ENCODE measurements at regions not wholly inside any gene's neighbourhood (a gene's known extent, or its start where the extent isn't known, plus 50 kb on each side); places are given as distances from the start of the nearest gene placed in this dataset.

DNA sequence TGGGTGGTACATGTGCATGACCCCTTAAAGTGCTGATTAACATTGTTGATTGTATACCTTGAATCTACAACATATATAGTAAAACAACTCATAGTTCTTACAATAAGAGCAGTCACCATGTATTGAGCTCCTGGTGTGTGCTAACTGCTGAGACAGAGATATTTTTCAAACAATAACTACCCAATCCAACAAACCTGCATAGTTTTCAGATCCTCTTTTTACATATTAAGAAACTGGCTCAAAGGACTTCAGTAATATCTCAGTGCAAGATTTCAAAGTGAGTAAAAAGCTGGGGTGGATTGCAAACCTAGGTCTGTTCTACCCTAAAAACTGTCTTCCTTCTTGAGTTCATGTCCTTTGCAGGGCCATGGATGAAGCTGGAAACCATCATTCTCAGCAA, 272.2 kb downstream of the SNX13 start:
- ChIA-PET POLR2A (no interaction called here), RAD21 (ENCODE audit: low non-redundant PET in 1 of 2, low total read pairs in 2 of 2, uncharacterized antibody in 2 of 2, unreplicated experiment in 2 of 2) (interaction anchor here in 1 of 2 experiments (0.7 kb wide), 1 partner anchor 688 kb away, joined by 3 read pairs; no protein-coding TSS in a partner anchor), CTCF (no interaction called here)
- TF ChIP-seq SP1 (IDR thresholded peaks at IDR 0.05; ENCODE audit: low read depth): no peak
- no peak overlapping the region for H3K4me2 ChIP-seq (ENCODE audit: low read length)
- H3K4me3 ChIP-seq (replicated peaks in 1 of 2; ENCODE audit: low read depth in 1 of 2, low read length in 2 of 2): no peak overlapping the region
- no TSS peak for BruUV-seq (replicated peaks)
- no peaks in the 10 kb centered on the region for H3K9me2 ChIP-seq (ENCODE audit: insufficient read depth)
- intact Hi-C loops (cut with micrococcal nuclease): no loop called here
- DNase-seq (ENCODE audit: low read depth, low spot score) (no peak), ATAC-seq (no peak)
- peaks cover under 1 to 1% of the 10 kb centered on the region in 2 experiments; a peak in 1 of 4 replicates for H3K4me1 ChIP-seq (ENCODE audit: control insufficient read depth in 1 of 2, insufficient read depth in 2 of 2, low read length in 2 of 2)
- H3K27ac ChIP-seq (ENCODE audit: low read depth, low read length): no peak overlapping the region
- H3K9ac ChIP-seq (ENCODE audit: low read length): no peak overlapping the region
- H2AFZ ChIP-seq (ENCODE audit: low read depth, low read length, poor library complexity, severe bottlenecking): no peak overlapping the region
- H4K20me1 ChIP-seq (ENCODE audit: insufficient read depth): no peaks in the 10 kb centered on the region
- no peaks in the 10 kb centered on the region for H3K36me3 ChIP-seq (ENCODE audit: control insufficient read depth in 1 of 2, insufficient read depth in 2 of 2, low read length in 2 of 2)
- no peaks in the 10 kb centered on the region for H3K27me3 ChIP-seq (ENCODE audit: insufficient read depth, low read length)
- H3K9me3 ChIP-seq (ENCODE audit: control insufficient read depth in 1 of 2, insufficient read depth in 1 of 2, low read depth in 1 of 2, low read length in 2 of 2): no peaks in the 10 kb centered on the region
- no peaks in the 10 kb centered on the region for H3K79me2 ChIP-seq (ENCODE audit: insufficient read depth, low read length)

DNA sequence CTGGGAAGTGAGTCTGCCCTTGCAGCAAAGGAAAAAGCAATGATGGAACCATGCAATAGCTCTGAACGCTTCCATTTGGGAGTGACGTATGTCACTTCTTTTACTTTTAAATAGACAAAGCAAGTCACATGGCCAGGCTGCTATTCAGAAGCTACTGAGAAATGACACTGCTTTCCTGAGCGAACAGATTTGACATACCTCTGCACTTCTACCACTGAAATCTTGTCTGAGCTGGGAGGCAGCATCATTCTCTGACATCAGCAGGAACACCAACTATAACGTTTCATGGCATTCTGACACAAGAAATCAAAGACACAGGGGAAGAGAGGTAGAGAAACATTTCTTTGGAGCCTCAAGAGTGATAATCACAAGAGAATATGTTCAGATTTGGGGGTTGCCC, 271.1 kb downstream of the SNX13 start:
- H3K4me3 ChIP-seq (replicated peaks in 1 of 2; ENCODE audit: low read depth in 1 of 2, low read length in 2 of 2): no peak overlapping the region
- no peak overlapping the region for H3K4me2 ChIP-seq (ENCODE audit: low read length)
- H3K27me3 ChIP-seq (ENCODE audit: insufficient read depth, low read length): no peaks in the 10 kb centered on the region
- ATAC-seq (no peak), DNase-seq (ENCODE audit: low read depth, low spot score) (no peak)
- H2AFZ ChIP-seq (ENCODE audit: low read depth, low read length, poor library complexity, severe bottlenecking): no peak overlapping the region
- H3K27ac ChIP-seq (ENCODE audit: low read depth, low read length): no peak overlapping the region
- H3K9me2 ChIP-seq (ENCODE audit: insufficient read depth): no peaks in the 10 kb centered on the region
- no peak overlapping the region for H3K9ac ChIP-seq (ENCODE audit: low read length)
- TF ChIP-seq, protein P1, sequence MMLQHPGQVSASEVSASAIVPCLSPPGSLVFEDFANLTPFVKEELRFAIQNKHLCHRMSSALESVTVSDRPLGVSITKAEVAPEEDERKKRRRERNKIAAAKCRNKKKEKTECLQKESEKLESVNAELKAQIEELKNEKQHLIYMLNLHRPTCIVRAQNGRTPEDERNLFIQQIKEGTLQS (IDR thresholded peaks at IDR 0.05): no peak
- TF ChIP-seq RAD21 (IDR thresholded peaks at IDR 0.05; ENCODE audit: low read depth) (no peak), ELF1 (IDR thresholded peaks at IDR 0.05; ENCODE audit: borderline replicate concordance, low read depth) (no peak), YY1 (IDR thresholded peaks at IDR 0.05; ENCODE audit: extremely low read depth, insufficient replicate concordance, low read depth, low read length) (no peak), EZH2phosphoT487 (IDR thresholded peaks at IDR 0.05; ENCODE audit: borderline replicate concordance) (no peak), FOSL1 (IDR thresholded peaks at IDR 0.05; ENCODE audit: low read depth) (no peak), SRF (IDR thresholded peaks at IDR 0.05; ENCODE audit: low read depth) (no peak), EGR1 (IDR thresholded peaks at IDR 0.05; ENCODE audit: low read depth) (no peak), SIN3A (IDR thresholded peaks at IDR 0.05; ENCODE audit: low read depth) (no peak), ZFX (IDR thresholded peaks at IDR 0.05) (no peak), CBX3 (IDR thresholded peaks at IDR 0.05; ENCODE audit: low read depth) (no peak), ZNF274 (IDR thresholded peaks at IDR 0.05; ENCODE audit: low read depth, low read length) (no peak), POLR2AphosphoS5 (IDR thresholded peaks at IDR 0.05; ENCODE audit: low read depth, low read length) (no peak), JUND (IDR thresholded peaks at IDR 0.05) (no peak), CEBPB (IDR thresholded peaks at IDR 0.05; ENCODE audit: low read depth) (no peak), POLR2A (IDR thresholded peaks at IDR 0.05; ENCODE audit: borderline replicate concordance, extremely low read depth, insufficient read depth, insufficient read length) (no peak), SP1 (IDR thresholded peaks at IDR 0.05; ENCODE audit: low read depth) (no peak), TCF7L2 (IDR thresholded peaks at IDR 0.05; ENCODE audit: borderline replicate concordance, extremely low read depth, insufficient read depth, insufficient read length) (no peak)
- TF ChIP-seq, protein P2, sequence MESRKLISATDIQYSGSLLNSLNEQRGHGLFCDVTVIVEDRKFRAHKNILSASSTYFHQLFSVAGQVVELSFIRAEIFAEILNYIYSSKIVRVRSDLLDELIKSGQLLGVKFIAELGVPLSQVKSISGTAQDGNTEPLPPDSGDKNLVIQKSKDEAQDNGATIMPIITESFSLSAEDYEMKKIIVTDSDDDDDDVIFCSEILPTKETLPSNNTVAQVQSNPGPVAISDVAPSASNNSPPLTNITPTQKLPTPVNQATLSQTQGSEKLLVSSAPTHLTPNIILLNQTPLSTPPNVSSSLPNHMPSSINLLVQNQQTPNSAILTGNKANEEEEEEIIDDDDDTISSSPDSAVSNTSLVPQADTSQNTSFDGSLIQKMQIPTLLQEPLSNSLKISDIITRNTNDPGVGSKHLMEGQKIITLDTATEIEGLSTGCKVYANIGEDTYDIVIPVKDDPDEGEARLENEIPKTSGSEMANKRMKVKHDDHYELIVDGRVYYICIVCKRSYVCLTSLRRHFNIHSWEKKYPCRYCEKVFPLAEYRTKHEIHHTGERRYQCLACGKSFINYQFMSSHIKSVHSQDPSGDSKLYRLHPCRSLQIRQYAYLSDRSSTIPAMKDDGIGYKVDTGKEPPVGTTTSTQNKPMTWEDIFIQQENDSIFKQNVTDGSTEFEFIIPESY (IDR thresholded peaks at IDR 0.05; ENCODE audit: extremely low read depth, insufficient replicate concordance, low read length): no peak
- TF ChIP-seq, protein P3, sequence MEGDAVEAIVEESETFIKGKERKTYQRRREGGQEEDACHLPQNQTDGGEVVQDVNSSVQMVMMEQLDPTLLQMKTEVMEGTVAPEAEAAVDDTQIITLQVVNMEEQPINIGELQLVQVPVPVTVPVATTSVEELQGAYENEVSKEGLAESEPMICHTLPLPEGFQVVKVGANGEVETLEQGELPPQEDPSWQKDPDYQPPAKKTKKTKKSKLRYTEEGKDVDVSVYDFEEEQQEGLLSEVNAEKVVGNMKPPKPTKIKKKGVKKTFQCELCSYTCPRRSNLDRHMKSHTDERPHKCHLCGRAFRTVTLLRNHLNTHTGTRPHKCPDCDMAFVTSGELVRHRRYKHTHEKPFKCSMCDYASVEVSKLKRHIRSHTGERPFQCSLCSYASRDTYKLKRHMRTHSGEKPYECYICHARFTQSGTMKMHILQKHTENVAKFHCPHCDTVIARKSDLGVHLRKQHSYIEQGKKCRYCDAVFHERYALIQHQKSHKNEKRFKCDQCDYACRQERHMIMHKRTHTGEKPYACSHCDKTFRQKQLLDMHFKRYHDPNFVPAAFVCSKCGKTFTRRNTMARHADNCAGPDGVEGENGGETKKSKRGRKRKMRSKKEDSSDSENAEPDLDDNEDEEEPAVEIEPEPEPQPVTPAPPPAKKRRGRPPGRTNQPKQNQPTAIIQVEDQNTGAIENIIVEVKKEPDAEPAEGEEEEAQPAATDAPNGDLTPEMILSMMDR (IDR thresholded peaks at IDR 0.05 in 2 of 3, conservative IDR thresholded peaks at IDR 0.05 in 1 of 3; ENCODE audit: borderline replicate concordance in 1 of 3, insufficient read depth in 1 of 3, low read depth in 2 of 3, low read length in 2 of 3): no peak
- ChIA-PET CTCF (no interaction called here), POLR2A (no interaction called here), RAD21 (ENCODE audit: low non-redundant PET in 1 of 2, low total read pairs in 2 of 2, uncharacterized antibody in 2 of 2, unreplicated experiment in 2 of 2) (no interaction called here)
- no peaks in the 10 kb centered on the region for H3K4me1 ChIP-seq (ENCODE audit: control insufficient read depth in 1 of 2, insufficient read depth in 2 of 2, low read length in 2 of 2)
- no peaks in the 10 kb centered on the region for H3K9me3 ChIP-seq (ENCODE audit: control insufficient read depth in 1 of 2, insufficient read depth in 1 of 2, low read depth in 1 of 2, low read length in 2 of 2)
- intact Hi-C loops (cut with micrococcal nuclease): no loop called here
- BruUV-seq (replicated peaks): no TSS peak
- no peaks in the 10 kb centered on the region for H3K79me2 ChIP-seq (ENCODE audit: insufficient read depth, low read length)
- H3K36me3 ChIP-seq (ENCODE audit: control insufficient read depth in 1 of 2, insufficient read depth in 2 of 2, low read length in 2 of 2): no peaks in the 10 kb centered on the region
- no peaks in the 10 kb centered on the region for H4K20me1 ChIP-seq (ENCODE audit: insufficient read depth)
